IMR-90 (cell line): ENCODE measurements at regions not wholly inside any gene's neighbourhood (a gene's known extent, or its start where the extent isn't known, plus 50 kb on each side); places are given as distances from the start of the nearest gene placed in this dataset.
A peak's percentile ranks its signal among the peaks of the same experiment; 100 is the strongest.

Experiments
- ATAC-seq: fragments of 200-7000 bp; cut with Tn5 transposase; 2 replicates; pipeline ENCODE4 v1.9.1; 2020; ENCODE audit warnings: low read depth, mild to moderate bottlenecking, moderate library complexity
- BruUV-seq: library from RNA; stranded (reverse); fragments of 400-500 nt; replicated peaks from 2 replicates; lab custom pipeline; 2021; lab: Mats Ljungman, UMichigan
- CTCF ChIA-PET: fragments of 300-600 bp; formaldehyde crosslinking; extraction: SDS; loops from one replicate; lab custom pipeline; 2021; ENCODE audit warnings: antibody characterized with exemption; lab: Yijun Ruan, JAX
- POLR2A ChIA-PET: fragments of 300-600 bp; sonication (Branson Sonifier 250); formaldehyde crosslinking; loops from one replicate; lab custom pipeline; 2022; ENCODE audit warnings: antibody characterized with exemption; ENCODE audit not compliant: unreplicated experiment; lab: Charles Lee
- DNase-seq: peaks from one replicate; pipeline ENCODE4 v3.0.0; 2013
- H2AFZ ChIP-seq: replicated peaks from 2 replicates; pipeline ENCODE3; 2013; ENCODE audit warnings: low read length, mild to moderate bottlenecking; ENCODE audit not compliant: poor library complexity
- H2AK5ac ChIP-seq: 2 replicates; pipeline ENCODE4 v1.6.1; 2013; ENCODE audit warnings: low read depth, low read length, inconsistent platforms
- H2AK9ac ChIP-seq: replicated peaks from 2 replicates; pipeline ENCODE3; 2013; ENCODE audit warnings: mild to moderate bottlenecking, low read depth, low read length, moderate library complexity; ENCODE audit not compliant: poor library complexity
- H2BK120ac ChIP-seq: 2 replicates; pipeline ENCODE4 v1.6.1; 2013; ENCODE audit warnings: low read depth, low read length, inconsistent platforms
- H2BK15ac ChIP-seq: 3 replicates; pipeline ENCODE4 v1.6.1; 2013; ENCODE audit warnings: low read depth, low read length, inconsistent platforms
- H2BK20ac ChIP-seq: 2 replicates; pipeline ENCODE4 v1.6.1; 2013; ENCODE audit warnings: low read depth, mild to moderate bottlenecking, inconsistent platforms, low read length, moderate library complexity
- H2BK5ac ChIP-seq: 2 replicates; pipeline ENCODE4 v1.6.1; 2013; ENCODE audit warnings: mild to moderate bottlenecking, low read depth, low read length, inconsistent platforms; ENCODE audit not compliant: poor library complexity, severe bottlenecking
- H3K14ac ChIP-seq: replicated peaks from 2 replicates; pipeline ENCODE4 v1.6.1; 2013; ENCODE audit warnings: low read depth, low read length, inconsistent platforms
- H3K18ac ChIP-seq: 2 replicates; pipeline ENCODE4 v1.6.1; 2013; ENCODE audit warnings: low read depth, low read length, control low read depth
- H3K23ac ChIP-seq: 2 replicates; pipeline ENCODE4 v1.6.1; 2013; ENCODE audit warnings: low read depth, low read length, inconsistent platforms
- H3K27ac ChIP-seq: 2 replicates; pipeline ENCODE4 v1.5.1; 2013; ENCODE audit warnings: mild to moderate bottlenecking, control low read depth, low read length; ENCODE audit not compliant: insufficient read depth
- H3K27me3 ChIP-seq: 2 replicates; pipeline ENCODE4 v1.6.1; 2013; ENCODE audit warnings: low read length; ENCODE audit not compliant: control insufficient read depth, insufficient read depth
- H3K36me3 ChIP-seq: 2 replicates; pipeline ENCODE4 v1.6.1; 2013; ENCODE audit warnings: low read length, mixed read lengths; ENCODE audit not compliant: control insufficient read depth, insufficient read depth
- H3K4ac ChIP-seq: 2 replicates; pipeline ENCODE4 v1.6.1; 2013; ENCODE audit warnings: low read depth, low read length, inconsistent platforms
- H3K4me1 ChIP-seq: 2 replicates; pipeline ENCODE4 v1.6.1; 2013; ENCODE audit warnings: low read length, mixed read lengths; ENCODE audit not compliant: control insufficient read depth, insufficient read depth
- H3K4me2 ChIP-seq: 2 replicates; pipeline ENCODE4 v1.6.1; 2013; ENCODE audit warnings: low read depth, mild to moderate bottlenecking, control low read depth, low read length, moderate library complexity
- H3K4me3 ChIP-seq: 2 replicates; pipeline ENCODE4 v1.5.1; 2013; ENCODE audit warnings: low read depth, mild to moderate bottlenecking, control low read depth, low read length, moderate library complexity; ENCODE audit not compliant: insufficient read depth
- H3K56ac ChIP-seq: 2 replicates; pipeline ENCODE4 v1.6.1; 2013; ENCODE audit warnings: low read length, inconsistent platforms; ENCODE audit not compliant: insufficient read depth; ENCODE audit errors: extremely low read depth
- H3K79me1 ChIP-seq, 2 experiments: 2 replicates each; pipeline ENCODE4 v1.6.1; 2013; ENCODE audit warnings: low read length in 2 of 2, inconsistent platforms in 1 of 2, low read depth in 1 of 2
- H3K9ac ChIP-seq: 2 replicates; pipeline ENCODE4 v1.6.1; 2013; ENCODE audit warnings: low read depth, low read length, control low read depth
- H3K9me1 ChIP-seq: 2 replicates; pipeline ENCODE4 v1.6.1; 2013; ENCODE audit warnings: low read length, inconsistent platforms; ENCODE audit not compliant: insufficient read depth
- H3K9me3 ChIP-seq: 2 replicates; pipeline ENCODE4 v1.6.1; 2013; ENCODE audit warnings: low read length; ENCODE audit not compliant: control insufficient read depth, insufficient read depth
- H4K20me1 ChIP-seq: 2 replicates; pipeline ENCODE4 v1.6.1; 2013; ENCODE audit warnings: low read length, inconsistent platforms; ENCODE audit not compliant: insufficient read depth
- H4K5ac ChIP-seq: 2 replicates; pipeline ENCODE4 v1.6.1; 2013; ENCODE audit warnings: mild to moderate bottlenecking, low read depth, low read length, control low read depth
- H4K8ac ChIP-seq, 2 experiments: 2 replicates each; pipeline ENCODE4 v1.6.1; 2013; ENCODE audit warnings: low read depth in 2 of 2, low read length in 2 of 2, control low read depth in 1 of 2, inconsistent platforms in 1 of 2
- H4K91ac ChIP-seq: 2 replicates; pipeline ENCODE4 v1.6.1; 2013; ENCODE audit warnings: low read depth, low read length, inconsistent platforms; ENCODE audit not compliant: insufficient read depth
- CEBPB ChIP-seq: IDR thresholded peaks from 2 replicates; pipeline ENCODE4 v1.6.1; 2012; ENCODE audit warnings: low read depth, low read length, improper control_type of control experiment
- FOS ChIP-seq: fragments of 150-350 bp; IDR thresholded peaks from 2 replicates; pipeline ENCODE4 v1.6.1; 2016; ENCODE audit warnings: low read depth, low read length
- MAZ ChIP-seq: IDR thresholded peaks from 2 replicates; pipeline ENCODE4 v1.6.1; 2012; ENCODE audit warnings: low read depth, mild to moderate bottlenecking, low read length, improper control_type of control experiment, moderate library complexity, borderline replicate concordance
- POLR2A ChIP-seq: IDR thresholded peaks from 2 replicates; pipeline ENCODE4 v1.6.1; 2012; ENCODE audit warnings: mild to moderate bottlenecking, low read depth, low read length
- dilution Hi-C: fragments of 300-500 bp; cut with HindIII; formaldehyde crosslinking; loops from one replicate; pipeline ENCODE4 v1.14.3; 2018; ENCODE audit warnings: low sequenced_read_pairs; ENCODE audit not compliant: unreplicated experiment
- in situ Hi-C: fragments of 300-500 bp; cut with MboI; formaldehyde crosslinking; loops from 3 replicates; pipeline ENCODE4 v1.14.3; 2019; ENCODE audit warnings: low sequenced_read_pairs, inconsistent platforms, mixed read lengths
- intact Hi-C: fragments of 100-400 bp; cut with micrococcal nuclease; formaldehyde crosslinking; loops from 2 replicates; pipeline ENCODE4 v1.10.0; 2022

GRCh38 chr1:59229138-59229537, 67.8 kb upstream of the FGGY start:
- Histone ChIP-seq H2BK15ac (no peak overlapping the region), H4K91ac (no peak overlapping the region), H3K4ac (no peak overlapping the region), H3K9me1 (no peaks in the 10 kb centered on the region), H3K23ac (no peak overlapping the region), H2AFZ (no peak overlapping the region), H4K5ac (no peak overlapping the region), H3K56ac (no peak overlapping the region), H2AK5ac (no peak overlapping the region), H3K27me3 (no peaks in the 10 kb centered on the region), H3K9me3 (no peaks in the 10 kb centered on the region), H3K14ac (no peak overlapping the region), H3K18ac (no peak overlapping the region), H3K4me1 (peaks cover 6% of the 10 kb centered on the region; the same call in 1 of the 2 replicates), H3K4me2 (no peak overlapping the region), H4K20me1 (no peaks in the 10 kb centered on the region), H2BK20ac (no peak overlapping the region), H3K36me3 (no peaks in the 10 kb centered on the region), H2BK5ac (no peak overlapping the region), H2BK120ac (no peak overlapping the region), H3K27ac (no peak overlapping the region), H3K4me3 (no peak overlapping the region), H3K79me1 (no peaks in the 10 kb centered on the region), H2AK9ac (no peak overlapping the region), H3K9ac (no peak overlapping the region), H4K8ac (no peak overlapping the region)
- CTCF ChIA-PET, result interaction anchor here (1.1 kb wide), 1 partner anchor 9 kb away, joined by 3 read pairs; no protein-coding TSS in a partner anchor
- TF ChIP-seq POLR2A, result no peak
- TF ChIP-seq FOS, result no peak
- peak; percentile 76 for TF ChIP-seq CEBPB
- TF ChIP-seq MAZ, result no peak
- no TSS peak for BruUV-seq
- in situ Hi-C loops, result no loop called here
- dilution Hi-C loops, result no loop called here
- intact Hi-C loops, result no loop called here
- POLR2A ChIA-PET, result no interaction called here
- ATAC-seq (no peak; the same call in 1 of the 2 replicates), DNase-seq (peak; percentile 46)
